ENCODE measurements at regions not wholly inside any gene's neighbourhood (a gene's known extent, or its start where the extent isn't known, plus 50 kb on each side); places are given as distances from the start of the nearest gene placed in this dataset.

GRCh38 chr2:241932899-241933178 lies 63.3 kb downstream of the RTP5 start:
- TF ChIP-seq CTCF (IDR thresholded peaks at IDR 0.05; ENCODE audit: insufficient read depth, low read length, poor library complexity, severe bottlenecking): no peak
- no peak for TF ChIP-seq EZH2phosphoT487 (conservative IDR thresholded peaks at IDR 0.05; ENCODE audit: low read length)

Data from SU-DHL-6 (cell line).